ENCODE measurements at regions not wholly inside any gene's neighbourhood (a gene's known extent, or its start where the extent isn't known, plus 50 kb on each side); places are given as distances from the start of the nearest gene placed in this dataset.

DNA sequence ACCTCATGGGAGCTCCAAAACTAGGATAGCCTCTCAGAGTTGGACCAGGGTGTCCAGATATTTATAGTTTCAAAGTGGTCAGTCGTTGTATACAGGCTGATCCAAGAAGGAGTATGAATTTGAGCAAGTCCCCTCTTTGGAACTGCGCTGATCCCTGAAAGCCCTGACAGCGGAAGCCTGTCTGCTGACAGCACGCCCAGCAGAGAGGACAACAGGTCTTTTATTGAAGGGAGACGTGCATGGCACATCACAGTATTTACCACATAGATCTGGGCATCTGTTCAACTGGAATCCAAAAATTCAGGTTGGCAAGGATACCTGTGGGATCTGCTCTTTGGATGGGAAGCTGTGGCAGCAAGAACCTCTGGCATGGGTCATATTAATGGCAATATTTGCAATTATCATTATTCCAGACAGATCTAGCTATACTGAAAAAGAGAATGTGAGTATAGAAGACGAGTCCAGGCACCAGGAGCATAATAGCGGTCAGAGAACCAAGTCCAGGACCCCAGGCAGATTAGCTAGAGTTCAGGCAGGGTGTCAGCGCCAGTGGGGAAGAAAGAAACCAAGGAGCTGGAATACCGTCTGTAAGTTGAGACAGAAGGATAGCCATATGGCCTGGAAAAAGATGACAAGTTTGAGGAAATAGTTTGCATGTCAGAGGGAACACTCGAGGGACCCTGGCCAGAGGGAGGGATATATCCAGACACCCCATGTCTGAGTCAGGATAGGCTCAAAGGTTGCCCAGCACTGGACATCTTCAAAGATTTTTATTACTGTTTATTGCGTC is 260.4 kb upstream of the FANCL start:
- TF ChIP-seq SIN3A (conservative IDR thresholded peaks at IDR 0.05 in 1 of 2, IDR thresholded peaks at IDR 0.05 in 1 of 2; ENCODE audit: low read depth in 1 of 2, low read length in 2 of 2) (no peak), EZH2 (IDR thresholded peaks at IDR 0.05; ENCODE audit: low read depth, low read length, severe bottlenecking) (no peak), BRCA1 (IDR thresholded peaks at IDR 0.05; ENCODE audit: low read depth, low read length) (no peak), JUN (IDR thresholded peaks at IDR 0.05; ENCODE audit: low read depth, low read length) (no peak), POLR2A (IDR thresholded peaks at IDR 0.05; ENCODE audit: control extremely low read depth in 1 of 2, low read depth in 2 of 2, low read length in 2 of 2) (no peak), KDM1A (IDR thresholded peaks at IDR 0.05; ENCODE audit: borderline replicate concordance, low read length) (no peak)
- TF ChIP-seq, protein P1, sequence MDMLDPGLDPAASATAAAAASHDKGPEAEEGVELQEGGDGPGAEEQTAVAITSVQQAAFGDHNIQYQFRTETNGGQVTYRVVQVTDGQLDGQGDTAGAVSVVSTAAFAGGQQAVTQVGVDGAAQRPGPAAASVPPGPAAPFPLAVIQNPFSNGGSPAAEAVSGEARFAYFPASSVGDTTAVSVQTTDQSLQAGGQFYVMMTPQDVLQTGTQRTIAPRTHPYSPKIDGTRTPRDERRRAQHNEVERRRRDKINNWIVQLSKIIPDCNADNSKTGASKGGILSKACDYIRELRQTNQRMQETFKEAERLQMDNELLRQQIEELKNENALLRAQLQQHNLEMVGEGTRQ (IDR thresholded peaks at IDR 0.05; ENCODE audit: low read length), result no peak
- TF ChIP-seq, protein P2, sequence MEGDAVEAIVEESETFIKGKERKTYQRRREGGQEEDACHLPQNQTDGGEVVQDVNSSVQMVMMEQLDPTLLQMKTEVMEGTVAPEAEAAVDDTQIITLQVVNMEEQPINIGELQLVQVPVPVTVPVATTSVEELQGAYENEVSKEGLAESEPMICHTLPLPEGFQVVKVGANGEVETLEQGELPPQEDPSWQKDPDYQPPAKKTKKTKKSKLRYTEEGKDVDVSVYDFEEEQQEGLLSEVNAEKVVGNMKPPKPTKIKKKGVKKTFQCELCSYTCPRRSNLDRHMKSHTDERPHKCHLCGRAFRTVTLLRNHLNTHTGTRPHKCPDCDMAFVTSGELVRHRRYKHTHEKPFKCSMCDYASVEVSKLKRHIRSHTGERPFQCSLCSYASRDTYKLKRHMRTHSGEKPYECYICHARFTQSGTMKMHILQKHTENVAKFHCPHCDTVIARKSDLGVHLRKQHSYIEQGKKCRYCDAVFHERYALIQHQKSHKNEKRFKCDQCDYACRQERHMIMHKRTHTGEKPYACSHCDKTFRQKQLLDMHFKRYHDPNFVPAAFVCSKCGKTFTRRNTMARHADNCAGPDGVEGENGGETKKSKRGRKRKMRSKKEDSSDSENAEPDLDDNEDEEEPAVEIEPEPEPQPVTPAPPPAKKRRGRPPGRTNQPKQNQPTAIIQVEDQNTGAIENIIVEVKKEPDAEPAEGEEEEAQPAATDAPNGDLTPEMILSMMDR (IDR thresholded peaks at IDR 0.05; ENCODE audit: control extremely low read depth in 1 of 3, insufficient read depth in 1 of 3, low read depth in 1 of 3, low read length in 3 of 3), result no peak
